Left renal cortex interstitium (tissue), 4 donors: ENCODE measurements at regions not wholly inside any gene's neighbourhood (a gene's known extent, or its start where the extent isn't known, plus 50 kb on each side); places are given as distances from the start of the nearest gene placed in this dataset.
"Not testable (repeated sequence)": the region's sequence is repeated elsewhere in the genome, so short reads cannot be mapped to it uniquely, and the experiment has no call there.

ENCODE experiments used
- DNase-seq, 4 donors: peaks; one replicate each; pipeline ENCODE4 v3.0.0-alpha.2; 2013; ENCODE audit warnings: low read depth in 4 of 4, low spot score in 2 of 4, missing footprints in 1 of 4

DNA sequence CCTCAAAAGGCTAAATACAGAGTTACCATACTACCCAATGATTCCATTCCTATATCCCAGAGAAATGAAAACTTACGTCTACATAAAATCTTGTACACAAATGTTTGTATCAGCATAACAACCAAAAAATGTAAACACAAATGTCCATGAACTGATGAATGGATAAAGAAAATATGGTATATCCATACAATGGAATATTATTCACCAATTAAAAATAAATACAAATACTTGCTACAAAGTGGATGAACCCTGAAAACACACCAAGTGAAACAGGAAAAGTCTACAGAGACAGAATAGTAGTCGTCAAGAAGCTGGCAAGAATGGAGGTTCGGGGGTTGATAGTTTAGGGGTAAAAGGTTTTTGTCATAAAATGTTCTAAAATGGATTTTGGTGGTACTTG, 54.0 kb upstream of the ANKRD28 start:
- DNase-seq, result no peak

GRCh38 chr3:15858547-15859506, 61.0 kb upstream of the ANKRD28 start:
- DNase-seq, result peak; percentile 19 to 40 (median 26)

DNA sequence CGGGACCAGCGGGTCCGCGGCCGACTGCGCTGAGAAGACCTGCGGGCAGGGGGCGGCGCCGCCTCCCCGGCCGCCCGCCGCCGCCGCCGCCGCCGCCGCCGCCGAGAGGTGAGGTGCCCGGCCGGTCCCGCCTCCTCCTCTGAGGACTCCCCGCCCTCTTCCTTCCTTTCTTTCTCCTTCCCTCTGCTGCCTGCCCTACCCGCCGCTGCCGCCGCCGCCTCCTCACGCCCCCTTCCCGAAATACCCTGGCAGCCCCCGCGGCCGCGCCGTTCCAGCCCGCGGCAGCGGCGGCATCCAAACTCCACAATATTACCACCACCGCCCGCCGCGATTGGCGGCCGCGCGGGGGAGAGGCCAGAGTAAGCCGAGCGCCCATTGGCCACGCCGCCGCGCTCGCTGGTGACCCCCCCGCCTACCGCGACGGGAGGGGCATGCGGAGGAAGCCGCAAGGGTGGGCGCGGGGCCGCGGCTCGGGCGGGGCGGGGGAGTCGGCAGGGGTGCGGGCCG, 61.8 kb upstream of the ANKRD28 start:
- DNase-seq, result peak; percentile 47 to 80 (median 64)

DNA sequence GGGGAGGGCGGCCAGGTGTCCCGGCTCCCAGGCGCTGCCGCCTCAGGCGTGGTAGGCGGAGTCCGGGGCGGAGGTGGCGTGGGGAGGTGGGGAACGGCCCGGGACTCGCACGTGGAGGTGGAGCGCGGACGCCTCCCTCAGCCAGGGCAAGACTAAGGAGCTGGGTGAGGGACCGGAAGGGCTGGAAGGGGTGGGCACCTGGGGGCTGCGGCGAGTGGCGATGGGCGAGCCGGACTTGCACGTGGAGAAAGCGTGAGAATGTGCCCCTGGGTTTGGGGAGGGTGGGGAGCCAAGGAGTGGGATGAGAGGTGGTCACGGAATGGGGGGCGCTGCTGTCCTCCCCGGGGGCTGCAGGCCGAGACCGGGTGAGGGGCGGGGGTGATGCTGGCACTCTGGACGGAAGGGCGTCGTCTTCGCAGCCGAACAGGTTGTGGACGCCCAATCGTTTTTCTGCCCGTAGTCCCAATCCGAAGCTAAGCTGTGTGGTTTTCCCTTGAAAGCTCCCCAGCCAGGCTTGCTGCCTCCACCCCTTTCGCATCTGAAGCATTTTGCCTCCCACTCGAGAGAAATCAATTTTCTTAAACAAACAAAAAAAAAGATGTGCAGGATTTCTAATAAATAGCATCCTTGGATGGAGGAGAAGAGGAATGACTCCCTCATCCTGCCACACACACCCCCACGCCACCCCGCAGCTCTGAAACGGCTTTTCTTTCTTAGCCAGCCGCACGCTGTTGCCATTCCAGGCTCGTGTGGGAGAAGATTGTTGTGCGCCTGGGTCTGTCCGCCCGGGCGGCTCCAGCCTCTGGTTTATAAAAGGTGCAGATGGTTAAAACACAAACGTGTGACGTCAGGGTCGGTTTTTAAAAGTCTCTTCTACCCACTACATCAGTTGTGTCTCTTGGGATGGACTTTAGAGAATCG, 62.5 kb upstream of the ANKRD28 start:
- peak; percentile 32 to 53 (median 36) for DNase-seq

DNA sequence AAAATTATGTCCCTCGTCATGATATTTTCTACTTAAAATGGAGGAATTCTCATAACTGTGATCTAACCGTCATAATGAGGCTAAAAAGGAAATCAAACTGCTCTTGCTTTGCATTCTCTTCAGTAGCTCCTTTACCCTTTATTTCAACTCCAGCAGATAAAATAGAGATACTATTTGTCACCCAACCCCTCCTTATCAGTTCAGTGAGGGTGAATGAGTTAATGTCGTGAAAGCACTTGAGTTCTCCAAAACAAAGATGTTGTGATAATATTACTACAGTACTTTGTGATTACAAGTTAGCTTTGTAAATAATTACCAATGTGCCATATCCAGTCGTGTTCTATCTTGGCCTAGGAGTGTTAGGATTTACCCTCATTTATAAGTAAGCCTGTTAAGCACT, 63.4 kb upstream of the ANKRD28 start:
- no peak for DNase-seq

DNA sequence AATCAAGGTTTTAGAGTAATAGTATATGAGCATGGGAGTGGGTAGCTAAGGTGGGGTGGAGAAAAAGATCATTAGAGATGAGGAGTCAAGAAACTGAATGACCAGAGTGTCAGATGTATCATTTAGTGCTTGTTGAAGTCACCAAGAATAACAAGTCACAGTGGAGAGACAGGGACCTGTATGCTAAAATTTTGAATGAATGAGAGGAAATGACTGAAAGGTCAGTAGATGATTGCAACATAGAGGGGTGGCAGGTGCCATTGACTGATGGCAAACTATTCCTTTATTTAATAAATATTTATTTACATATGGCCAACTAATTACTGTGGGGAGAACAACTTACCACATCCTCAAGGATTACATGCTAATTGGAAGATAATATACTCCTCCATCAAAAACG, 75.0 kb upstream of the ANKRD28 start:
- no peak for DNase-seq

- no peak for DNase-seq
These were observed 75.6 kb upstream of the ANKRD28 start for GRCh38 chr3:15873415-15873814.

DNA sequence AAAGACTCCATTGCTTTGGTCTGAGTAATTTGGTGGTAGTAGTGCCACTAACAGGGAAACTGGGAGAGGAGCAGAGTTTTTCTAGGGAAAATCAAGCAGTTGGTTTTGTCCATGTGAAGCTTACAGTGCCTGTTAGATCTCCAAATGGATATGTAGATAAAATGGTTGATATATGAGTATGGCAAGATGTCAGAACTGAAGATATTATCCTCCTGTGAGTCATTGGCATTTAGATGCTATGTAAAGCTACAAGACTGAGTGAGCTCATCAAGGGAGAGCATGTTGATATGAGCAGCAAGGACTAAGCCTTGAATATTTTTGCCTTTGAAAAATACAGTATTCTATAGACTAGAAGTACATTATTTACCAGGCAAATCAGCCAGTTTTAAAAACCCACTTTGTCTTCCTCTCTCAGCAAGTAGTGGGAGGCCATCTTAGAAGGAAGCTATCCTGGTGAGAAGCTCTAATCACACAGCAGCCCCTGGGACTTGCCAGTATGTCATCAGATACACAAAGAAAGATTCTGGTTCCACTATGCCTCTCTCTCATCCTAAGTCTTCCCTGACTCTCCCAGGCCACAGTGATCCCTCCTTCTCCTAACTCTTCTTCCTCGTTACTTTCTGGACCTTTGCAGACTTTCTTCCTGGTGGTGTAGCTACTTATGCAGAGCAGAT, 77.4 kb upstream of the ANKRD28 start:
- no peak for DNase-seq

- no peak for DNase-seq
These were observed 78.9 kb upstream of the ANKRD28 start for GRCh38 chr3:15876669-15877068.

GRCh38 chr3:15877813-15878212, 80.0 kb upstream of the ANKRD28 start:
- DNase-seq, result no peak

DNA sequence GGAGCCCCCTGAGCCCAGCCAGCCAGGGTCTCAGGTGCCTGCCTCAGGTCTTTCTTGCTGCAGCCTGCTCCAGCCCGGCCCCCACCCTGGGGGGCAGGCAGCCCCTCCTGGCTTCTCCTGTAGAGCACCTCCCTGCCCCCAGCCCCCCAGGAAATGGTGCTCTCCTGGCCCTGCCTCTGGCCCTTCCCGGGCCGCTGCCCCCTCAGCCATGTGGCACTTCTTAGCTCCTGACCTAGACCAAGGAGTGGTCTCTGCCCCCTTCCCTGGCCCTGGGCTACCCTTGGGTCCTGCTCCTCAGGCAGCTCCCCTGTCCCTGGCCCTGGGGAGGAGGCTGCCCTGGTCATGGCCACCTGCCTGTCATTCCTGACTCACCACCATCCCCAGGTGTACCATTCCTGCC, 82.0 kb upstream of the ANKRD28 start:
- not testable (repeated sequence) for DNase-seq

- DNase-seq, result no peak
These were observed 84.8 kb upstream of the ANKRD28 start for GRCh38 chr3:15882577-15882976.

DNA sequence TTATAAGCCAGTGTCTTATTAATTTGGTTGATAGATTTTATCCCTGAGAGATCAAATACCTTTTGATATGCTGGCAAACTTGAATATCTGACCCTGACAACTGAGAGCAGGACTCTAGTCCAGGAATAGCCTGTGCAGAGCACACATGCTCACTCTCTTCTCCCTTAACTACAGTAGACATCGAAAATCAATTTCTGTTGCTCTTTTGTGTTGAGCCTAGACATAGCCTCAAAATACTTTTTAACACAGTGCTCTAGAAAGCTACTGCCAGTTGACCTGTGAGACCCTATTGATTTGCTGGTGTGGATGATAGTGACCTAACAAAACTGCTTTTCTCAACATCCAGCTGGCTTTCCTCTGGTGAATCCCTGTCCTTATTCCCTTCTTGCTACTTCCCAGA, 86.4 kb upstream of the ANKRD28 start:
- DNase-seq, result no peak

GRCh38 chr3:15886521-15886920, 88.7 kb upstream of the ANKRD28 start:
- DNase-seq, result no peak

GRCh38 chr3:15887261-15887660, 89.5 kb upstream of the ANKRD28 start:
- DNase-seq, result no peak

GRCh38 chr3:15889936-15890335, 92.2 kb upstream of the ANKRD28 start:
- DNase-seq, result no peak

DNA sequence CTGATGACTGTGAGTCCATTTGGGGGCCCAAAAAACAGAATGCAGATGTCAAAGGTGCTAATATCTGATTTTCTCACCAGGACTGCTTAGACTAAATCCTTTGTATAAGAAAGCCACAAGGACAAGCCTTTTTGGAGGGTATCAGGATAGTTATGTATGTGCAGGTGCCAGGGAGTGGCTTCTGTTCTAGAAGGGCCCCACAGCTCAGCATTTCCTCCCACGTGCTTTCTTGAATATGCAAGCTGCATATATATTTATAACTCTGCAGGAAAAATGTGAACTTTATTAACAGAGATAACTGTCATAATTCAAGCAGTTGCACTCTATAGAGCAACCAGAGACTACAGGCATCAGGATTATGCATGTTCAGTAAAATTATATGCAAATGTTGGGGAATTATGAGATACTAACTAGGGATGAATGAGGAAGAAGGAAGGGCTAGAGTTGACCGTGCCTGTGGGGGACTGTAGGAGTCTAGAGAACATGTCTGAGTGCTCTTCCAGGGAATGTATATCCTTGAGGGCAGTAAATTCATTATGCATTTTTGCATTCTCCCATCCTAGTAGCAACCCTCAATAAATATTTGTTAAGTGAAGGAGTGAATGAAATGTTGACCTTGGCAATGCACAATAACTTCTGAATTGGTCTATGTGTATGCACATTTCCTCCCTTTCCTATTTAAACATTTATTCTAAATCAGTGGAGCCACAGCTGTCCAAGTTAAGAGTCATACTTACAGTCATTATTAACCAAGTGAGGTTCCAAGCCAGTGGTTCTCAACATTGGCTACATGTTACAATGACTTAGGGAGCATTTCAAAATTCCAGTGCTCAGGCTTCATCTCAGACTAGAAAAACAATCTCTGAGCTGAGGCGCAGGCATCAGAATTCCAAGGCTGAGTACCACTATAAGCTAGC, 94.8 kb upstream of the ANKRD28 start:
- DNase-seq, result peak in 1 of 4 donors; percentile 14

GRCh38 chr3:15894382-15894781, 96.6 kb upstream of the ANKRD28 start:
- no peak for DNase-seq

GRCh38 chr3:15896500-15896899, 98.7 kb upstream of the ANKRD28 start:
- no peak for DNase-seq

DNA sequence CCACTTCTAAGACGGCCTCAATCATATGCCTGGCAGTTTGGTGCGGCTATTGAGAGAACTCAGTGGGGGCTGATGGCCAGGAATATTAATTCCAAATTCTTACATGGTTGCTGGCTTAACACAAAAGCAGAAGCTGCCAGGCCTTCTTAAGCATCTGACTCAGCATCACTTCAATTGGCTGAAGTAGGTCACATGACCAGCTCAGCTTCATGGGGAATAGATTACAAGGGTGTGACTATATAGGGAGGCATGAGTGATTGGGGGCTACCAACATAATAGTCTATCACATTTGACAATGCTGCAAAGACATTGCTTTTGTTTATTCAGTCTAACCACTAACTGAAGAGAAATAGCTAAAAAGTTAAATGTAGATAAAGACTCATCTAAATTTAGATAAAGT, 101.6 kb upstream of the ANKRD28 start:
- no peak for DNase-seq
